Vagina (tissue), 2 donors: ENCODE measurements at regions not wholly inside any gene's neighbourhood (a gene's known extent, or its start where the extent isn't known, plus 50 kb on each side); places are given as distances from the start of the nearest gene placed in this dataset.

Experiments used
- POLR2A ChIP-seq, 2 donors: fragments of 450-650 bp; IDR thresholded peaks; one replicate each; pipeline ENCODE4 v1.6.1; 2017; ENCODE audit warnings: antibody characterized with exemption in 2 of 2, mild to moderate bottlenecking in 2 of 2, moderate library complexity in 2 of 2
- TF ChIP-seq, protein P1 (sequence below), 3 experiments: fragments of 450-650 bp in 2 of 3; fragments of 200-600 bp in 1 of 3; sonication (generic) in 1 of 3; IDR thresholded peaks; one replicate each; pipeline ENCODE4 v1.5.1; 2017 to 2019; ENCODE audit warnings: antibody characterized with exemption in 3 of 3, mild to moderate bottlenecking in 2 of 3, moderate library complexity in 2 of 3

DNA sequence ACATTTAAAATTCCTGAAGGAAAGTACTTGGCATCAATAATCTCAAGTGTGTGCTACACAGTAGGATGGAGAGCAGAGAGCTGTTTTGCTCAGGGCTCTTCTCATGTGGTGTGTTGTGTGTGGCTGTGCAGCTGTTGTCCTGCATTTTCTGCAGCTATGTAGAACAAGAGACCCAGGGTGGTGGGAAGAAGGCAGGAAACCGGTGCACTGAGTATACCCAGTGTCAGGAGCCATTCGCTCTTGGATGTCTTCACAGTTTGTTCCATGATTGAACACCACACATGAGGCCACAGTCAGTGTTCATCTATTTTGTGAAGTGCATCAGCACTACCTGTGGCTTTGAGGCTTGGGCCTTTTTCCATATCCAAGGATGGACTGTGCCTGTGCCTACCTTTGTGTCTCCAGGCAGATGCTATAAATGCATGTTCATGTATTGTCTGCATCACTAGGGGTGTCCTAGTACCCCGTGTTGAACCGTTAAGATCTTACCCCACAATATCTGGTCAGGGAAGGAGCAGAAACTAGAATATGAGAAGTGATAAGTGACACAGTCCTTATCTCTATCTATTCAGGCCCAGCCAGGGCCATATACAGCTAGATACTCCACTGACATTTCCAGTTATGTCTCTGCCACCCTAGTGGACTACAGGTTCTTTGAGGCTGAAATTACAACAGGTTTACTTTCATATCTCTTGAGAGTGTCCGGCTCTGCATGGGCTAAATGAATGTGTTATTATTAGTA lies 194.3 kb downstream of the NR2F2 start:
- no peak for TF ChIP-seq POLR2A (IDR thresholded peaks at IDR 0.05)
- TF ChIP-seq, protein P1, sequence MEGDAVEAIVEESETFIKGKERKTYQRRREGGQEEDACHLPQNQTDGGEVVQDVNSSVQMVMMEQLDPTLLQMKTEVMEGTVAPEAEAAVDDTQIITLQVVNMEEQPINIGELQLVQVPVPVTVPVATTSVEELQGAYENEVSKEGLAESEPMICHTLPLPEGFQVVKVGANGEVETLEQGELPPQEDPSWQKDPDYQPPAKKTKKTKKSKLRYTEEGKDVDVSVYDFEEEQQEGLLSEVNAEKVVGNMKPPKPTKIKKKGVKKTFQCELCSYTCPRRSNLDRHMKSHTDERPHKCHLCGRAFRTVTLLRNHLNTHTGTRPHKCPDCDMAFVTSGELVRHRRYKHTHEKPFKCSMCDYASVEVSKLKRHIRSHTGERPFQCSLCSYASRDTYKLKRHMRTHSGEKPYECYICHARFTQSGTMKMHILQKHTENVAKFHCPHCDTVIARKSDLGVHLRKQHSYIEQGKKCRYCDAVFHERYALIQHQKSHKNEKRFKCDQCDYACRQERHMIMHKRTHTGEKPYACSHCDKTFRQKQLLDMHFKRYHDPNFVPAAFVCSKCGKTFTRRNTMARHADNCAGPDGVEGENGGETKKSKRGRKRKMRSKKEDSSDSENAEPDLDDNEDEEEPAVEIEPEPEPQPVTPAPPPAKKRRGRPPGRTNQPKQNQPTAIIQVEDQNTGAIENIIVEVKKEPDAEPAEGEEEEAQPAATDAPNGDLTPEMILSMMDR (IDR thresholded peaks at IDR 0.05), result no peak
